Sigmoid colon (tissue), 6 donors: ENCODE measurements at regions not wholly inside any gene's neighbourhood (a gene's known extent, or its start where the extent isn't known, plus 50 kb on each side); places are given as distances from the start of the nearest gene placed in this dataset.

ENCODE experiments used
- DNase-seq: peaks from one replicate; pipeline ENCODE4 v3.0.0-alpha.2; 2019
- H3K27ac ChIP-seq, 4 donors: fragments of 200-600 bp; sonication (generic); one replicate each; pipeline ENCODE4 v1.5.1; 2016 to 2019; ENCODE audit warnings: mild to moderate bottlenecking in 1 of 4
- H3K27me3 ChIP-seq, 3 donors: fragments of 200-600 bp; sonication (generic); one replicate each; pipeline ENCODE4 v1.5.1; 2019; ENCODE audit warnings: mild to moderate bottlenecking in 1 of 3
- H3K36me3 ChIP-seq, 4 donors: fragments of 200-600 bp; sonication (generic); one replicate each; pipeline ENCODE4 v1.5.1; 2016 to 2019
- H3K4me1 ChIP-seq, 4 donors: fragments of 200-600 bp; sonication (generic); one replicate each; pipeline ENCODE4 v1.5.1; 2017 to 2019
- H3K4me3 ChIP-seq, 4 donors: fragments of 200-600 bp; sonication (generic); one replicate each; pipeline ENCODE4 v1.5.1; 2017 to 2019; ENCODE audit warnings: mild to moderate bottlenecking in 2 of 4, moderate library complexity in 1 of 4
- H3K9me3 ChIP-seq, 4 donors: fragments of 200-600 bp in 3 of 4; sonication (generic) in 3 of 4; one replicate each; pipeline versions ENCODE4 v1.5.1 to v1.6.1; 2013 to 2019
- CTCF ChIP-seq, 4 experiments: fragments of 450-650 bp in 3 of 4; fragments of 200-600 bp in 1 of 4; IDR thresholded peaks; one replicate each; pipeline ENCODE4 v1.5.1; 2016 to 2019; ENCODE audit warnings: antibody characterized with exemption in 4 of 4, mild to moderate bottlenecking in 3 of 4, moderate library complexity in 2 of 4
- EP300 ChIP-seq, 4 donors: sonication (generic); formaldehyde crosslinking; IDR thresholded peaks; one replicate each; pipeline ENCODE4 v1.6.1; 2017; ENCODE audit warnings: antibody characterized with exemption in 4 of 4
- POLR2A ChIP-seq, 2 donors: fragments of 450-650 bp; IDR thresholded peaks; one replicate each; pipeline ENCODE4 v1.6.1; 2016; ENCODE audit warnings: antibody characterized with exemption in 2 of 2, mild to moderate bottlenecking in 2 of 2, moderate library complexity in 2 of 2
- POLR2AphosphoS5 ChIP-seq, 4 donors: sonication (generic); formaldehyde crosslinking; IDR thresholded peaks; one replicate each; pipeline ENCODE4 v1.6.1; 2017; ENCODE audit warnings: antibody characterized with exemption in 4 of 4
- WGBS, 2 donors: extraction: QIAGEN DNeasy Blood & Tissue Kit; methylation state at CpG; one replicate each; pipeline ENCODE4 v1.1.7; 2013; 5-methylcytosine and 5-hydroxymethylcytosine counted together
- intact Hi-C: fragments of 100-400 bp; cut with DNase I; formaldehyde crosslinking; loops from one replicate; pipeline ENCODE4 v1.15.1; 2023
- donor health status: healthy with polysubstance abuse.
- donor health status: healthy.

- intact Hi-C loops, result no loop called here
- H3K4me1 ChIP-seq, result peaks cover 0 to 22% (median 11%) of the 10 kb centered on the region in 4 donors
- no peaks in the 10 kb centered on the region for H3K27me3 ChIP-seq
- H3K4me3 ChIP-seq, result no peak overlapping the region
- 88 to 90% methylated on average over 2 of the region's 2 CpGs for WGBS, 2 donors
- DNase-seq, result no peak
- TF ChIP-seq POLR2A (IDR thresholded peaks at IDR 0.05), result no peak
- TF ChIP-seq EP300 (IDR thresholded peaks at IDR 0.05), result no peak
- no peak for TF ChIP-seq CTCF (IDR thresholded peaks at IDR 0.05)
- no peak for TF ChIP-seq POLR2AphosphoS5 (IDR thresholded peaks at IDR 0.05)
- H3K36me3 ChIP-seq, result no peaks in the 10 kb centered on the region
- no peak overlapping the region for H3K27ac ChIP-seq
- peaks cover 0 to 8% (median 0%) of the 10 kb centered on the region in 4 donors for H3K9me3 ChIP-seq
These were observed 99.7 kb upstream of the PLEKHG7 start for GRCh38 chr12:92602930-92603623.

- H3K4me3 ChIP-seq, result no peak overlapping the region
- H3K9me3 ChIP-seq, result peaks cover 0 to 8% (median 0%) of the 10 kb centered on the region in 4 donors
- H3K27me3 ChIP-seq, result no peaks in the 10 kb centered on the region
- TF ChIP-seq POLR2AphosphoS5 (IDR thresholded peaks at IDR 0.05) (no peak), EP300 (IDR thresholded peaks at IDR 0.05) (no peak)
- no peaks in the 10 kb centered on the region for H3K36me3 ChIP-seq
- 89 to 91% methylated on average over 2 of the region's 2 CpGs for WGBS, 2 donors
- DNase-seq, result no peak
- no peak overlapping the region for H3K27ac ChIP-seq
- H3K4me1 ChIP-seq, result peaks cover 0 to 22% (median 11%) of the 10 kb centered on the region in 4 donors
- intact Hi-C loops, result no loop called here
These were observed 100.3 kb upstream of the PLEKHG7 start for GRCh38 chr12:92602476-92602875.

- WGBS, 2 donors, result 72 to 89% methylated on average over 6 of the region's 6 CpGs
- intact Hi-C loops, result no loop called here
- H3K27ac ChIP-seq, result no peak overlapping the region
- peaks cover 0 to 8% (median 0%) of the 10 kb centered on the region in 4 donors for H3K9me3 ChIP-seq
- H3K36me3 ChIP-seq, result no peaks in the 10 kb centered on the region
- H3K4me3 ChIP-seq, result no peak overlapping the region
- DNase-seq, result no peak
- H3K27me3 ChIP-seq, result no peaks in the 10 kb centered on the region
- TF ChIP-seq EP300 (IDR thresholded peaks at IDR 0.05) (no peak), CTCF (IDR thresholded peaks at IDR 0.05) (no peak), POLR2AphosphoS5 (IDR thresholded peaks at IDR 0.05) (no peak), POLR2A (IDR thresholded peaks at IDR 0.05) (no peak)
- peaks cover 0 to 21% (median 8%) of the 10 kb centered on the region in 4 donors for H3K4me1 ChIP-seq
These were observed 101.1 kb upstream of the PLEKHG7 start for GRCh38 chr12:92601680-92602079.

- no peak for DNase-seq
- Histone ChIP-seq H3K9me3 (peaks cover 0 to 8% (median 0%) of the 10 kb centered on the region in 4 donors), H3K27ac (no peak overlapping the region), H3K36me3 (no peaks in the 10 kb centered on the region), H3K4me3 (no peak overlapping the region), H3K27me3 (no peaks in the 10 kb centered on the region), H3K4me1 (peaks cover 0 to 16% (median 7%) of the 10 kb centered on the region in 4 donors)
- TF ChIP-seq POLR2A (IDR thresholded peaks at IDR 0.05) (no peak), POLR2AphosphoS5 (IDR thresholded peaks at IDR 0.05) (no peak), EP300 (IDR thresholded peaks at IDR 0.05) (no peak), CTCF (IDR thresholded peaks at IDR 0.05) (no peak)
- intact Hi-C loops, result no loop called here
These were observed 101.6 kb upstream of the PLEKHG7 start for GRCh38 chr12:92601176-92601575.

- intact Hi-C loops, result no loop called here
- TF ChIP-seq CTCF (IDR thresholded peaks at IDR 0.05) (no peak), EP300 (IDR thresholded peaks at IDR 0.05) (no peak), POLR2A (IDR thresholded peaks at IDR 0.05) (no peak), POLR2AphosphoS5 (IDR thresholded peaks at IDR 0.05) (no peak)
- H3K36me3 ChIP-seq, result no peaks in the 10 kb centered on the region
These were observed 102.7 kb upstream of the PLEKHG7 start for GRCh38 chr12:92600052-92600451.

More at GRCh38 chr12:92600052-92600451, 102.7 kb upstream of the PLEKHG7 start:
- Histone ChIP-seq H3K9me3 (peaks cover 0 to 8% (median 0%) of the 10 kb centered on the region in 4 donors), H3K27me3 (no peaks in the 10 kb centered on the region), H3K4me3 (no peak overlapping the region), H3K27ac (no peak overlapping the region), H3K4me1 (peaks cover 0 to 5% (median 2%) of the 10 kb centered on the region in 4 donors)
- WGBS, 2 donors, result 96 to 97% methylated on average over 1 of the region's 1 CpG
- DNase-seq, result no peak
